22Rv1 (cell line): ENCODE measurements at regions not wholly inside any gene's neighbourhood (a gene's known extent, or its start where the extent isn't known, plus 50 kb on each side); places are given as distances from the start of the nearest gene placed in this dataset.

Source experiments
- ZFX ChIP-seq: fragments of 450-650 bp; IDR thresholded peaks from 2 replicates; pipeline ENCODE4 v1.6.1; 2017; ENCODE audit warnings: antibody characterized with exemption, borderline replicate concordance
- TF ChIP-seq, protein P1 (sequence below): fragments of 450-650 bp; IDR thresholded peaks from 2 replicates; pipeline ENCODE4 v1.5.1; 2017; ENCODE audit warnings: mild to moderate bottlenecking

DNA sequence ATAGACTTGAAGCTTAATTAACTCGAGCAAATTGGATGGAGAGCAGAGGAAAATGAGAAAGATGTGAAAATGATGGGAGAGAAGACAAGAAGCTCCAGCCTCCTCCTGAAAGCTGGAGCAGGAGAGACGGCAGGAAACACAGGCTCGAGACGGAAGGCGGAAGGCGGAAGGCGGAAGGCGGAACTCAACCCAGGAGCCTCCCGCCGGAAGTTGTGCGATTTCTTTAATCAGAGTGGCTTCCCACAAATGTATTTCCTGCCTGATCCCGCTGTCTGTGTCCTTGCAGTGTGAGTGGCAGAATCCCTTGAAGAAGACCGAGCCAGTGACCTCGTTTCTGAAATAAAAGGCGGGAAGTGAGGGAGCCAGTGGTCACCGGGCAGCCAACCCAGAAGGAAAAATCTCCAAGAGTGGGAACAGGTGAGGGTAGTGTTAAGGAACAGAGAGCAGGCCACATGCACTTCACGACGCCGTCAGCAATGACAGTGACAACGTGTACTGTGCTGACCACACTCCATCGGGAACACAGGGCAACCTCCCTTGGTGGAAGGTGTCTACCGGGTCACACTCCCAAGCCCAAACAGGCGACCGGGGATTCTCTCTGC is 117.0 kb upstream of the RNF32 start:
- TF ChIP-seq, protein P1, sequence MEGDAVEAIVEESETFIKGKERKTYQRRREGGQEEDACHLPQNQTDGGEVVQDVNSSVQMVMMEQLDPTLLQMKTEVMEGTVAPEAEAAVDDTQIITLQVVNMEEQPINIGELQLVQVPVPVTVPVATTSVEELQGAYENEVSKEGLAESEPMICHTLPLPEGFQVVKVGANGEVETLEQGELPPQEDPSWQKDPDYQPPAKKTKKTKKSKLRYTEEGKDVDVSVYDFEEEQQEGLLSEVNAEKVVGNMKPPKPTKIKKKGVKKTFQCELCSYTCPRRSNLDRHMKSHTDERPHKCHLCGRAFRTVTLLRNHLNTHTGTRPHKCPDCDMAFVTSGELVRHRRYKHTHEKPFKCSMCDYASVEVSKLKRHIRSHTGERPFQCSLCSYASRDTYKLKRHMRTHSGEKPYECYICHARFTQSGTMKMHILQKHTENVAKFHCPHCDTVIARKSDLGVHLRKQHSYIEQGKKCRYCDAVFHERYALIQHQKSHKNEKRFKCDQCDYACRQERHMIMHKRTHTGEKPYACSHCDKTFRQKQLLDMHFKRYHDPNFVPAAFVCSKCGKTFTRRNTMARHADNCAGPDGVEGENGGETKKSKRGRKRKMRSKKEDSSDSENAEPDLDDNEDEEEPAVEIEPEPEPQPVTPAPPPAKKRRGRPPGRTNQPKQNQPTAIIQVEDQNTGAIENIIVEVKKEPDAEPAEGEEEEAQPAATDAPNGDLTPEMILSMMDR: no peak
- TF ChIP-seq ZFX: no peak
